CD4-positive, alpha-beta T cell treated with Interleukin-17A for 1 hour (primary cell): ENCODE measurements at regions not wholly inside any gene's neighbourhood (a gene's known extent, or its start where the extent isn't known, plus 50 kb on each side); places are given as distances from the start of the nearest gene placed in this dataset.

Source experiments
- DNase-seq: peaks from one replicate; pipeline ENCODE4 v3.0.0-alpha.2; 2020

GRCh38 chr1:95437781-95438180 lies 203.8 kb downstream of the RWDD3 start:
- DNase-seq, result no peak

DNA sequence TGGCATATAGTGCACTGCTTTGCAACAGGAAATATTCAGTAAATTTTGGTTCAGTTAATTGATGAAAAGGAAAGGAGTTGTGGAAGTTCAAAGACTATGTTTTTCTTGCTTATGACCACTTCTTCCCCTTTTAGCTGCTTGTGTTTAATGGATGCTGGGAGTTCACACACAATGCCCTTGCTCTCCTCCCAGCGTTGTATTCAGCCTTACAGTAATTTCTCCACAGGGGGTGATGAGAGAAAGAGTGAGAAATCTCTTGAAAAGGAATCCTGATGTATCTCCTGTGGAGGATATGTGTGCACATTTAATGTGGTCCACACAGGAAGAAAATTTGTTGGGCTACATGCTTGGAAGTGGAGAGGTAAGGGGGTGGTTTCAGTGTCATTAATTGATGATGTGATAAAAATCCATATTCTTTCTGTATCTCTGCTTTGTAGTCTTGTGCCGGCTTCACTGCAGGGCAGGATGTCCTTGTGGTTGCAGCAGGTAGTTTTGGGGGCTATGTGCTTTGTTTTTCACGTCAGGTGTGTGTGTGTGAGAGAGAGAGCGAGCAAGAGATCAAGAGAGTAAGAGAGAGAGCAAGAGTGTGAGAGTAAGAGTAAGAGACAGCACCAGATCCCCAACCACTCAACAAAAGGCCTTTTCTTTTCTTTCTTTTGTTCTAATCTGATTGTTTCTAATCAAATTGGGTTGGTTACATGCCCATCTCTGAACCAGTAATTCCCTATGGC lies 204.4 kb downstream of the RWDD3 start:
- no peak for DNase-seq

DNA sequence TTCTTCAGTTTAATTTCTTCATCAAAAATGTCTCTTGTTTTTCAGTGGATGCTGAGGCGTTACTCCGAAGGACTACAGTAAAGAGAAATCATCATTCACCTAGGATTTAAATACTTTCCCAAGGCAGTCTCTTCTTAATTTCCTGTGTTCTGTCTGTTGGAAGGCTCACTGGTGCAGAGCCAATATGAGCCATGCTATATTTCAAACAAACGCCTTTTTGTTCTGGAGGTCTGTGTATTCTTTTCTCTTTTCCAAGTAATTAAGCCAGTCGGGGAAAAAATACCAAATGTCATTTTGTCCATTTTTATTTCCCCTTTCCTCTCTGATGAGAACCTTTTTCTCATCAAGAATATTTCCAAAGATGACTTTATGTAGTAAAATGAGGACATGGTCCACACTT lies 206.5 kb downstream of the RWDD3 start:
- DNase-seq, result no peak

GRCh38 chr1:95449516-95449915 lies 215.5 kb downstream of the RWDD3 start:
- no peak for DNase-seq

GRCh38 chr1:95451054-95451453 lies 217.0 kb downstream of the RWDD3 start:
- DNase-seq, result no peak

DNA sequence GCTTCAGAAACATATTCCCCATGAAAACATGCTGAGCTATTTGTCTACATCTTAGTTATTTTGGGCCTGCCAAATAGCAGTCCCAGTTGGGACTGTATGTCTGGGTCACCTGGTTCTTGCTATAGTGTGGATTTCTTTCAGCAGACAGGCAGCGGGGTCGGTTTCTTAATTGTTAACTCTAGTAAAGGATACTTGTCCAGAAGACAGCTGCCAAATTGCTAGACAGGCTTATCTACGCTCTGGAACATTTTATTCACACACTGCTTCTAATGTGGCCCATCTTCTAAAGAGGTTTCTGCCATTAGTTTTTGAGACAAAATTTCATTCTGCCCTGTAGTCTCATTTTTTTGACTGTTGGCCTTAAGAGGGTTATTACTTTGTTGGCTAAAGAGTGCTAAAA lies 217.9 kb downstream of the RWDD3 start:
- DNase-seq, result no peak

DNA sequence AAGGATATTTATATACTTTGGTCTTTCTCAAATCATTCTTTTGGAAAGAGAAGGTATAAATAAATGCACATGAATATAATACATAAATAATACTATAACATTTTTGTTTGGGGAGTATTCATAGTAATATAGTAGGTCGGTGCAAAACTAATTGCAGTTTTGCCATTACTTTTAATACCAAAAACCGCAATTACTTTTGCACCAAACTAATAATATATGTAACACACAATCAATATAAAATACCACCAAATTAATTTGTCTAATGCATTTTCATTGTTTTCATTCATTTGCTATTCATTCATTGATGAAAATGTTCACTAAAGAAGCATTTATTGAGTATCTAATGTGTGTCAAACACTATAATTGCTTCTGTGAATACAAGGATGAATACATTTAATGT lies 219.0 kb downstream of the RWDD3 start:
- DNase-seq, result no peak

DNA sequence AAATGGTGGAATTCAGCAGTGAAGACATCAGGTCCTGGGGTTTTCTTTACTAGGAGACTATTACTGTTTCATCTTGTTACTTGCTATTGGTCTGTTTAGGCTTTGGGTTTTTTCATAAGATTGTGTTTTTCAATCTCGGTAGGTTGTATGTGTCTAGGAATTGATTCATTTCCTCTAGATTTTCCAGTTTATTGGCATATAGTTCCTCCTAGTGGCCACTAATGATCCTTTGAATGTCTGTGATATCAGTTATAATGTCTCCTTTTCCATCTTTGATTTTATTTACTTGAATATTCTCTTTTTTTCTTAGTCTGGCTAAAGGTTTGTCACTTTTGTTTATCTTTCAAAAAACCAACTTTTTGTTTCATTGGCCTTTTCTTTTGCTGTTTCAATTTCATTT lies 233.0 kb downstream of the RWDD3 start:
- no peak for DNase-seq

- DNase-seq, result no peak
Measured at GRCh38 chr1:95475686-95476457, 241.9 kb downstream of the RWDD3 start.

DNA sequence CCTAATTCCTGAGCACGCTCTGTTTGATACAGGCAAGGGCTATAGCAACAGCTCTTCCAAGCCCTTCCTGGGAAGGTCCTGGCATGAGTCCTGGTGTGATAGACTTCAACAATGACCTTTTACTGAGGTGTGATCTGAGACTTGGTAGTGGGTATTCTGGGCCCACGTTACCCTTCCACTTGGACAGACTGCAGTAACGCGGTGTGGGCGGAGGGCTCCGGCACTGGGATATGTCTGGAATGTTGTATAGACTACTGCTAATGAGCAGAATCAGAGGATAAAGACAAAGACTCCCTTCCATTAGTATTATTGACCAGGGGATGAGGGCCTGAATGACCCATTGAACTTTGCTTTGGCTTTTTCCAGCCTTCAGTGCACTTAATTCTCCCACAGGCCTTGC lies 262.3 kb downstream of the RWDD3 start:
- DNase-seq, result no peak

GRCh38 chr1:95496773-95497172 lies 262.8 kb downstream of the RWDD3 start:
- no peak for DNase-seq

DNA sequence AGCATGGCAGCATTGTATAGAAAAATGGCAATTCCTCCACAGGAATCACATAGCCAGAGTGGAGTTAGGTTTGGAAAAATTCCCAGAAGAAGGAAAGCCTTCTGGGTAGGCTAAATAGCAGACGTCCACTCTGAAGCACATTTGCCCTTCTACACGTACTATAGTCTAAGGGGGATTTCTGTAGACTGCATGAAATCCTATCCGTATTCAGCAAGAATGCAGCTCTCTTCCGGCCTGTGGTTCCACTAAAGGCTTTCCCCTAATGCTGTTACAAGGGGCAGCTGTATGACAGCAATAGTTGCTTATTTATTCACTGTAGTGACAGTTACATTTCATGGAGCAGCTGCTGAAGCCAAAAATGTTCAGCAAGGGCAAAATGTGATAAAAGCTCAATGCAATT lies 263.6 kb downstream of the RWDD3 start:
- DNase-seq, result no peak

DNA sequence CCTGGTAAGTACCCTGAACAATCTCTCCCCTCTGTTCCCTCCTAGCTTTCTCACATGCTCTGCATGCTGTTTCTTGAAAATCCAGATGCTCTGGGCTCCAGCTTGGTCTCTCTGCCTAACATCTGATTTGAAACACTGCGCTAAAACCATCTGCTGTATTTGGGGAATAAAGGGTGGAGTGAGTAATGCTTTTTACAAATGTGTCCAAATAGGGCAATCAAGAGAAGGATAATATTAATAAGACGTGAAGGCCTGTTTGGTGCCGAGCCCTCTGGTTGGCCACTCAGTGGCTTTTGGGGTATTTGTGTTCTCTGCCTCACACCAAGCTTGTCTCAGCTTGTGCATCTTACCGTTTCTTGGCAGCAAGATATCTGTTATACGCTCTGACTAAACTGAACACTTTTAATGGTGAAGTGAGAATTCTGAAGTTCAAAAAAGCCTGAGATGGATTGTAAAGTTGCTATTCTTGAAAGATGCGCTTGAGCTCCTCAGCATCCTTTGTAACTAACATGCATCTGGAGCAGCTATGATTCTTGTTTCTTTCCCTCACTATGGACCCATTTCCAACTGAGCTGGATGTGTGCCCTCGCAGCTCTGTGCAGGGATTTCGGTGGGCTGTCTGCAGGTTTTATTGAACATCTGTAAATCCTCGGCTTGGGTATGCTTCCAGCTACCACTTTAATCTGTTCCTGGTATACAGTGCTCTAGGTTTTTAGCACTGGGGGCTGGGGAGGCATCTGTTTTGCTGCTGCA lies 269.4 kb downstream of the RWDD3 start:
- DNase-seq, result no peak

DNA sequence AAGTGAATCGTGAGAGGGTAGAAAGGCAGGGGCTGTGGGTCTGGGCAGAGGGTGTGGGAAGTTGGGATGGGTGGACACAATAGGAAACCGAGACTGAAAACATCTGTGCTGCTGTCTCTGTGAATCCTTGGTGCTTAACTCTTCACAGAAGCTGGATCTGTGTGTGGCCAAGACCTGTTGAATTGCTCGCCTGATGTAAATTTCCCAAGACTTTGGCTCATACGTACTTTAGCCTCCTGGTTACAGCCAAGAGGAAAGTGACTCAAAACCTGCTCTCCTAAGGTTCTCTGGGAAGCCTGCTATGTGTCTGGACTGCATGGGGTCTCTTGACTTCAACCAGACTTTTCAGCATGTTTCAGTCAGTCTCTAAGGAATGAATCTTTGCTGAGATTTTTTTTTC lies 270.3 kb downstream of the RWDD3 start:
- no peak for DNase-seq

DNA sequence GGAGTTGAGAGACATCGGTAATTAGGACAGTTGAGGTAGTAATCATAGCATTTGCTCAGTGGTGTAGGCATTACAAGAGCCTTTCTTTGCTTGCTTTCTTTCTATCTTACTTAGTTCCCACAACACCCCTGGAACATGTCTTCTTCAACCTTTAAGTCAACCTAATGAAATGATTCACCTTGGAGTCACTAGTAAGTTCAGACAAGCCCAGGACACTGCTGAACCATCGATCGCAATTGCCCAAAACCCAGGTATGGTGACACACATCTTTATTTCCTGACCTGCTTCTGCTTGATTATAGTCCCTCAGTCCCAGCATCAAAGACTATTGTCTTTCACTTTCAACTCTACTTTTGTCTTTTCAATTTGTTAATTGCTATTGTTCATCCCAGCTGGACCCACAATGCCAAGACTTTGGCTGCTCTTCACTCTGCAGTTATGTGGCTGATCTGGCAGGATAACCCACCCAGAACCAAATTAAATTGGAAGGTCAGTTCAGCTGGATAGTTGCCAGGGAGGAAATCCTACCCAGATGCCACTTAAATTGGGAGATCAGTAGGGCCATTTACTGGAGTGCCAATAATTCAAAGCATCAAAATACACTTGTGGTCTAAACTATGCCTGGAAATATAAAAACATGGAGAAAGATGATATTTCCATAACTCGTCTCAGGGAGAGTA lies 272.9 kb downstream of the RWDD3 start:
- no peak for DNase-seq

DNA sequence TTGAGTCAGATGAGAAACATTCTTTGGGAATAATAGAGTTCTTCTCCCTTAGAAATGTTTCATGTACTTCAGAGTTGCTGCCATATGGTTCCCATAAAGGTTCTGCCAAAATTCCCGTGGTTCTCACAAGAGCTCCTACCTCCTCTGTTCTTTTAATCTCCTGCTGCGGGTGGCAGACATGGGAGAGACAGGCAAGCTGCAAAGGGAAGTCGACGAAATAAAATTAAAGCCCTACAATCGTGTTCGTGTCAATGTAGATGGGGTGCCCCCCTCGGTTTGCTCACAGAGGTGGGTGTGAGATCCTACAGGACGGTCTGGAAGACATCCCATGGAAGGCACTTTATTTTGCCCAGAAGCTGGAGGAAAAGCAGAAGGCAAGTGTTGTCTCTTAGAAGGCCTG lies 276.0 kb downstream of the RWDD3 start:
- DNase-seq, result no peak

DNA sequence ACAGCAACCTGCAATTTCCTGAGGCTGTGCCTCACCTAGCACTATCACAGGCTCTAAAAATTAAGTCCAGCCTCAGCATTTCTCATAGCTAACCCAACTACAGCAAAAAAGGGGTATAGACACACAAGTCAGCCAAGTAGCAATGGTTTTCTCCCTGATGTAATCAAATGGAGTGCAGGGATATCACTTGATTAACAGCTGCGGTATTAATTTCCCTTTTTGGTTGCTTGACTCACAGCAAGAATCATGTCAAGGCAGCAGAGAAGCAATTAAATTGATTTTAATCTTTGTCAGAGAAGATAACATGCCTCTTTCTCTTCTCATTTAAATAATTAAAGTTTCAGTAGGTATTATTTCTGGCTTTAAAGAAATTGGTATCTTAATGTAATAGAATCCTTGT lies 278.9 kb downstream of the RWDD3 start:
- no peak for DNase-seq

GRCh38 chr1:95517506-95517905 lies 283.5 kb downstream of the RWDD3 start:
- no peak for DNase-seq

GRCh38 chr1:95518310-95518709 lies 284.3 kb downstream of the RWDD3 start:
- DNase-seq, result no peak

- DNase-seq, result no peak
Measured at GRCh38 chr1:95520390-95520789, 286.4 kb downstream of the RWDD3 start.

DNA sequence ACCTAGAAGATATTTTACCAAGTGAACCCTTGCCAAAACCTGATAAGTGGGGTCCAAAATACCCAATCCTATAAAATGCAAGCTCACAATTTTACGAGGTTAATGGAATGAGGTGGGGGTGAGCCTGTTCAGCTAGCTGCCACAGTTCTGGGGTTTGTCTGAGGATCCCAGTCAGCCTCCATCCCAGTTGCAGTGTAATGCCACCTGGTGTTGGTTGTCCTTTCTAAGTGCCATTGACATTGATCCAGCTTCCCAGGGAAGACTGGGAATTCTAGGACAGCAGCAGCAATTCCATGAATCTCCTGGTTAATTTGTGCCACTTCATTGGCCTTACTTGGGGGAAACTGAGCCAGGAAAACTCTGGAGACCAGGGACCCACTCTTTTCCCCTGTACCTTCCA lies 298.3 kb downstream of the RWDD3 start:
- DNase-seq, result no peak

DNA sequence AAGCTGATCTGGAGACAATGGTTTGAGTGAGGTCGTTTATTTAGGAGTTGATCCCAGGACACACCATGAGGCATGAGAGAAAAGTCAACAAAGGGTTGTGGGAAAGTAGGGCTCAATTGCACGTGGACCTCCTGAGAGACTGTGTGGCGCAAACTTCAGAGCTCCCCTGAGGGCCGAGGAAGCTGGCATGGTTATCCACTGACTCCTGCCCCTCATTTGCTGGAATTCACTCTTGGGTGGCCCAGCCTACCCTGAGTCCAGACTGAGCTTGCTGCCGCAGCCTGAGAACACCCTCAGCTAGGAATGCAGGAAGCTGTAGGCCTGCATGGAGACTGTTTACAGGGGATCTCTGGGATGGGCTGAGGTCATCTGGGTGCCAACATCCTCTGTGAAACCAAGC lies 301.0 kb downstream of the RWDD3 start:
- no peak for DNase-seq

- no peak for DNase-seq
Measured at GRCh38 chr1:95535614-95536013, 301.6 kb downstream of the RWDD3 start.
